Suprapubic skin (tissue), 4 donors: ENCODE measurements at regions not wholly inside any gene's neighbourhood (a gene's known extent, or its start where the extent isn't known, plus 50 kb on each side); places are given as distances from the start of the nearest gene placed in this dataset.

Source experiments
- CTCF ChIP-seq, 2 donors: fragments of 200-600 bp in 1 of 2; fragments of 450-650 bp in 1 of 2; sonication (generic) in 1 of 2; IDR thresholded peaks; one replicate each; pipeline ENCODE4 v1.5.1; 2016 to 2019; ENCODE audit warnings: antibody characterized with exemption in 2 of 2, mild to moderate bottlenecking in 1 of 2, moderate library complexity in 1 of 2
- EP300 ChIP-seq: sonication (generic); formaldehyde crosslinking; IDR thresholded peaks from one replicate; pipeline ENCODE4 v1.6.1; 2017; ENCODE audit warnings: antibody characterized with exemption
- POLR2A ChIP-seq, 2 donors: fragments of 450-650 bp; IDR thresholded peaks; one replicate each; pipeline ENCODE4 v1.6.1; 2017; ENCODE audit warnings: antibody characterized with exemption in 2 of 2, mild to moderate bottlenecking in 2 of 2, moderate library complexity in 2 of 2
- POLR2AphosphoS5 ChIP-seq, 3 donors: sonication (generic); formaldehyde crosslinking; IDR thresholded peaks; one replicate each; pipeline ENCODE4 v1.6.1; 2017; ENCODE audit warnings: antibody characterized with exemption in 3 of 3

DNA sequence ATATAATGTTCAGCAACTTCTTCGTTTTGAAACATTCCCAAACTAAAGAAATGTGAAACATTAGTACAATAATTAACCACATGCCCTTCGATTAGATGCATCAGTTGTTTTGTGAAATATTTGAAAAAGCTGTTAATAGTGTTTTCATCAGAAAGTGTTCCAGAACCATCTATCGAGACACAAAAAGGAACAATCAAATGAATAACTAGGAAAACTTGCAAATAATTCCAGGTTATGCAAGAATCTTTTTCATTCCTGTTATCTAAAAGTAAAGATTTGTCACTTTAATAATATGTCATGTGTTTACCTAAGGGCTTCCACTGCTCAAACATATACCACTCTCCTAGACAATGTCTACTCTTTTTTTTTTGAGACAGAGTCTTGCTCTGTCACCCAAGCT is 904.2 kb upstream of the MIR17HG start:
- TF ChIP-seq CTCF (IDR thresholded peaks at IDR 0.05) (no peak), EP300 (no peak), POLR2A (IDR thresholded peaks at IDR 0.05) (no peak), POLR2AphosphoS5 (IDR thresholded peaks at IDR 0.05) (no peak)
